CD4-positive, alpha-beta T cell treated with Interleukin-10 for 1 hour (primary cell): ENCODE measurements at regions not wholly inside any gene's neighbourhood (a gene's known extent, or its start where the extent isn't known, plus 50 kb on each side); places are given as distances from the start of the nearest gene placed in this dataset.
"Not testable (repeated sequence)": the region's sequence is repeated elsewhere in the genome, so short reads cannot be mapped to it uniquely, and the experiment has no call there.

Source experiments
- DNase-seq: peaks from one replicate; pipeline ENCODE4 v3.0.0-alpha.2; 2020

- DNase-seq = no peak
Measured at GRCh38 chr18:78856569-78857313, 122.9 kb upstream of the SALL3 start.

DNA sequence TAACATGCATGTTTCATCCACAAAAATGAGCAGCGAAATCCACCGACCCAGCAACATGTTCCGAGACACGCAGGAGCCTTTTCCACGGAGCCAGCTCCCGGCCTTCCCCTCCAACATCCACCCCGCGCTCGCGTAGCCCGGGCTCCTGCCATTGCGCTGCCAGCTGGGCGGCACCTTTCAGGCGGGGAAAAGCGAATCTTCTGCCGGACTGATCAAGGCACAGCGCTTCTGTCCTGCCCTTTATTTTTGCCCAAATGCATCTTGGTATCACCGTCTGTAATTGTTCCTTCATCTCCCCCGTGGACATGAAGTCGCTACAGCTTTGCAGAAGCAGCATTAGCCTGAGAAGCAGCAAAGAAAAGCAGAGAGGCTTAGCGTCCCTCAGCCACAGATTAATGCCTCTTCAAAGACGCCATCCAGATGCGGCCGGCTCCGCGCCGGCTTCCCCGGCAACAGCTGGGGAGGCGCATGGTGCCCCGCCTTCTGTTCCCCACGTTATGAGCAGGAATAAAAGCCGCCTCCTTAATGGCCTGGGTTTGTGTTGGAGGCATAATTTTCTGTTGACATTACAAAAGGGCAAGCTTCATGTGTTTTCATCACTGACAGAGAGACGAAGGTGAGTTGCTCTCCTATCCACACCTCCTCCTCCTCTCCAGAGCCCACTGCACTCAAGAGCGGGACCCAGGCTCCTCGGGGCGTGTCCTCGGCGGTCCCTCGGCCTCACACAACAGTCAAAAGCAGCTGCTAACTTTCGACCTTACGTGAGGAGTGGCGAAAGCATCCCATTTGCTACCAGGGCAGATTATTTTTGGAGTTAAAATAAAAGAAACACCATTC, 122.1 kb upstream of the SALL3 start:
- DNase-seq = no peak

GRCh38 chr18:78859686-78860085, 119.9 kb upstream of the SALL3 start:
- no peak for DNase-seq

DNA sequence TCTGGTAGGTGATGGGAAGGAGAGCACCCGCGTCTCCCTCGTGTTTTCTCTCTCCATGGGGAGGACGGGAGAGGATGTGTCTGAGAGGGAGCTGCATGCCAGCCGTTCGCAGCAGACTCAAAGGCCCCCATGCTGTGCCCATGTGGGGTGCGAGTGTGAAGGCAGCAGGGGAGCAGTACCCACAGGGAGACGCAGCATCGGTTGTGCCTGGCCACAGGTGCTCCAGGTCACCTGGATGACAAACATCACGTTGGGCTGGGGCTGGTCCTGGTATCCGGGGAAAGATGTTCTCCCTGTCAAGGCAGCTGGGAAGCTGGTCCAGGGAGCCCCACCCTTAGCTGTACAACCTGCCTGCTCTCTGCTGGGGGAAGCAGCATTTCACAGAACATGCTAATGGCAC, 119.5 kb upstream of the SALL3 start:
- no peak for DNase-seq

DNA sequence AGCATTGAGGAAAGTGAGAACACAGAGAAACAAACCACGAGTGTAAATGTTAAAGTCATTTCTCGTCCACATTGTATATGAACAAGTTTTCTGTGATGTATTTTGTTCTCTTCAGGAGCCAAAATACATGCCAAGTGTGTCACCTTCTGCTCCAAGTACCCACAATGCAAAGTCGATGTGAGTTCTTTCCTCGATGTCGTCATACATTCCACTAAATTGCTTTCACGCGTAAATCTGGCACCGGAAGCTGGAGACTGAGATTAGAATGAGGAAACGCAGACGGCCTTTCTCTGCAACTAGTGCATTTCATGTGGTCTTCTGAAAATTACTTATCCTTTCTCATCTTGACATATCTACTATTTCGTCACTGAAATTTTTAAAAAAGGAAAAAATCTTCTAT, 118.5 kb upstream of the SALL3 start:
- no peak for DNase-seq

- no peak for DNase-seq
Measured at GRCh38 chr18:78861706-78862105, 117.9 kb upstream of the SALL3 start.

DNA sequence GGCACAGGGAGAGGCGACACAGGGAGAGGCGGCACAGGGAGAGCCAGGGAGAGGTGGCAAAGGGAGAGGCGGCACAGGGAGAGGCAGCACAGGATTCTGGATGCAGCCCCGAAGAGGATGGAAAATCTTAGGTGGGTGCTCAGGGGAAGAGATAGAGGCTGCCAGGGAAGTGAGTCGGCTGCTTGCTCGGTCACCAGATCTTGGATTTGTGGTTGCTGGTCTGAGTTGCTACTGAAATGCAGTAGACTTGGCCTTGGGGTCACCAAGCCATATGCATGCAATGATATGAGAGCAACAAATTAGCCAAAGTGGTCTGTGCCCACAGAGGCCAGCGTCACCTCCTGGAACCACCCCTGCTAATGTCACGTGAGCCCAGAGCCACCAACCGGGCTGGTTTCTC, 117.2 kb upstream of the SALL3 start:
- no peak for DNase-seq

DNA sequence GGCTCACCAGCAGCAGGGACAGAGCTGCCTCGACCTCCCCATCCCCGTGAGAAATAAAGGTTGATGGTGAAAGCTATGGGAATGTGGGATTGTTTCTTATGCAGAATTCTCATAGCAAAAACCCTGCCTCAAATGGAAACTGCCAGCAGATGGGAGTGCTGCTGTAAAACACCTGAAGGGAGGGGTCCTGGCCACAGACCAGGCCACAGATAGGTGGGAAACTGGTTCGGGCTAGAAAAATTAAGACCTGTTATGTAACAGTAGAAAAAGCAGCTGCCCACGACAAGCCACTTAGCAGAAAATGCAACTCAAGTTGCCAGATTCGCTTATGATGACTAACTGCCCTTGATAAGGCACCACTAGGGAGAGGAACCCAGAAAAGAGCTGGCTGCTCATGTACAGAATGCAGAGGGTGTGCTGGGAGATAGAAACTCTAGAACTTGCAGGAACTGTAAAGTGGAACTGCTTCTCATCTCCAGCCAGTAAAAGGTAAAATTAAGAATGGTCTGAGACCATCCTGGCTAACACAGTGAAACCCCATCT, 114.5 kb upstream of the SALL3 start:
- no peak for DNase-seq

GRCh38 chr18:78865771-78866310, 113.8 kb upstream of the SALL3 start:
- no peak for DNase-seq

DNA sequence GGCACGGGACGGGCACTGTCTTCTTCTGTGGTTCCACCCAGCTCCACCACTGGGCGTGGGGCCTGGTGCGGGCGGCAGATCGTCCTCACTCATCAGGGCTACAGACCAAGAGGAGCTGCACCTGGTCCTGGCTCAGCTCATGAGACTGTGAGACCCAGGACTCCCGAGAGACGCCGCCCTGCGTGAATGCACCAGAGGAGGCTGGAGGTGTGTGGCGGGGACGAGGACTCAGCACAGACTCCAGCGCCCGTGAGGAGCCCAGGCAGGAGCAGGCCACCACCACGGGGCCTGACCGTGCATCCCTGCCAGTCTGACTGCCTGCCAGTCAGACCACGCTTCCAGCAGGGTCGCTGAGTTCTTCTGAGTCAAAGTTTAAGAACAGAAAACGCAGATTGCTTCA, 112.5 kb upstream of the SALL3 start:
- DNase-seq = no peak

DNA sequence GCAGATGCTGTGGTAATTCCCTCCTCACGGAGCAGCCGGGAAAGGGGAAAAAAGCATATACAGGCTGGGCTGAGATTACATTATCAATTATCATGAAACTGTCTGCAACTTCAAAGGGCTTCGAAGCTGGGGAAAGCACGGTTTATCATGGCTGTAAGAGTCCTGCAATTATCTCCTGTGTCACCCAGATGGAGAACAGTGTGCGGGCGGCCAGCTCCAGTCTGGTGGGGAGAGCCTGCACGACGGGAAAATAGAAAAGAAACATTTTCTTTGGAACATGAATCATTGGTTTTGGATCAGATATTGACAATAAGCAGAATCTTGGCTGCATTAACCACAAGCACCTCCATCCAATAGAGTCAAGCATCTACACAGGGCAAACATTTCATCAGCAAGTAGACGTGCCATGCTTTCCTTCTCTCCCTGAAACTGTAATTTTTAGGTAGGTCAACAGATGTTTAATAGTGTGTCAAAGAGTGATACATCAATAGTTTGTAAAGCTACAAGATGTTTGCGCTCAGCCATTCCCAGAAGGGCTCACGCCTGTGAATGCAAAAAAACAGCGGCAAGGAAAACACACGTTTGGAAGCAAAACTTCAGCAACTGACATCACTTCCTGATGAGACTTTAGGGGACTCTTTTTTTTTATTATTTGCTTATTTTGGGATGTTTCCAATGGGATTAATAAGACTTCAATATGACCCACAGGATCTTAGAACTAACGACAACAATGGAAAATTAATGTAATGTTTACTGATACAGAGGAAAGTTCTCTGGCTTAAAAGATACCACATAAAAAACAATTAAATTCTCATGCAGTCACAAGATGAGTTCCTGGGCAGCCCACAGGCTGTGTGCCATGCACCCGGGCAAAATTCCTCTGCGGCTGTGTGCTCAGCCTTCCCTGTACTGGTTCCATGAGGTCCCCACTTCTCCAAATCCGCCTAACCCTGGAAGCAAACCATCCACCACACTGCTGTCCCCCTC, 111.0 kb upstream of the SALL3 start:
- DNase-seq = no peak

DNA sequence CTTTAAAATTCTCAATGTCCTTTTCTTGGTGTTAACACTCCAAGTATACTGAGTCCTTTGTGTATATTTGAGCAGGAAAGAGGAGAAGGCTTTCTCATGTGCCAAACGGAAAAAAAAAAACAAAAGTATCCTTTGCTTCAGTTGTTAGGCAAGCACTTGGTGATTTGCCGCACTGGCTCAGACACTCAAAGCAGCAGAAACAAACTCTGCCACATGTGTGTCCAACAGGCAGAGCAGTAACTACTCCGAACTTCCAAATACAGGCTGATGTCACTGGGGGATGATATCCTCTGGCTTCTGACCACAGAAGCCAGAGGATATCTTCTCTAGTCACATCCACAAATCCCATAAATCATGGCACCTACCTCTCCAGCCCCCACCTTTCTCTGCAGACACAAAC, 108.0 kb upstream of the SALL3 start:
- no peak for DNase-seq

GRCh38 chr18:78873926-78874500, 105.6 kb upstream of the SALL3 start:
- no peak for DNase-seq

DNA sequence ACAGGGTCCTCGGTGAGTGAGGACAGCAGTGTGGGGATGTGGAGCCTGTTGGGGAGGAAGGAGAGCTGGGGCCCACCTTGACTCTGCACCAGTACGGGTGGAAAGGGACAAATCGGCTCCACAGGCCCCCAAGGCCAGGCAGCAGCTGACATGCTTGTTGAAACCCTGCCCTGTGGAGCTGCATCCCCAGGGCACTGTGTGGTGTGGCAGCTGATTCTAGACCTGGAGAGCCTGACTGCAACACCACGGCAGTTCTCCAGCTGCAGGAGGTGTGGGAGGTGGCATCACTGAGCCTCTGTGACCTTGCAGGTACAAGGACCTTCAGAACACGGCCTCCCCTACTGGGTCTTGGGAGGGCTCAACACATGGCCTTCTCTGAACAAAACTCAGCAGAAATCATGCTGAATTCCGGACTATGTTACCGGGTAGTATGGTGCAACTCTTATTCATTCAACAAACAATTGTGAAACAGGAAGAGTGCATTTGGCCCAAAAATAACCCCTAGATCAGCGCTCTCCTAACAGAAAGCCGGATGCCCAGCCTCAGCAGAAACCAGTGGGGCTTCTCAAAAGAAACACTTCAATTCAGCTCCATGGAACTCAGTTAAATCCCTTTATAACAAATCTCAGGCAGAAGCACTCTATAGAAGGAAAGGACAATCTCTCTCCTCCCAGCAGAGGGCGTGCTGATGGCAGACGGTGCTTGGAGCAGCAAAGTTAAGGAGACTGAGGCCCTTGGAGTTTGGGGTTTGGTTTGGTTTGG, 104.4 kb upstream of the SALL3 start:
- peak; percentile 31 for DNase-seq

DNA sequence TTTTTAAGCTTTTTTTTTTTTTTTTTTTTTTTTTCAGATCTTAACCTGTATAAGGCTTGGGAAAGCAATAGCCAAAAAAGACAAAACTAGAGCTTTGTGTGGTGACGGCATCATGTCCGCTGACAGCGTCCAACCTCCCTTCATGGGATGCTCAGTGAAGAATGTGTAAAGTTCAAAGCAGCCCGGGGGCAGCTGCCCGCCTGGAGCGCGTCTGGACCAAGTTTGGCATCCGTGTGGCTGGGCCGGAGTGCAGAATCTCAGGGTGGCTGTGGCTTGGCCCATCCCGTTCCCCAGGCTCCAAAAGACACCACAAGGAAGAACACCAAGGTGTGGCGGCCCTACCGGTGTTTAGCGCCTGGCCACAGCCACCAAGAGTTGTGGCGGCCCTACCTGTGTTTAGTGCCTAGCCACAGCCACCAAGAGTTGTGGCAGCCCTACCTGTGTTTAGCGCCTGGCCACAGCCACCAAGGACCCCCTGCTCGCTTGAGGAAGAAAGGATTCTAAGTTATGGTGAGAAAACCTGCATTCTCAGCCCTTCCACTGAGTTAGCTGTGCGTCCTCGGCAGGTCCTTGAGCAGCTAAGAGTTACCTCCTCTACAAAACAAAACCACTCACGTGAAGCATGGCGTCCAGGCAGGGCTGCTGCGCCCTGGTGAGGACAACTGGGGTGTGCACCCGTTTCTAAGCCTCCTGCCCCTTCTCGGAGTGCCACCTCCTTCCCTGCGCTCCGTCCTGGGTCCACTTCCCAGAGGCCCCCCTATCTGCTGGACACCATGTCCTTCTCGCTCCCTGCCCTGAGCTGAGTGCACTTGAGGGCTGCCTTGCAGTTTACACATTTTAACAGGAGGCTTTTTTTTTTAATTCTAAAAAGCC, 103.6 kb upstream of the SALL3 start:
- no peak for DNase-seq

- no peak for DNase-seq
Measured at GRCh38 chr18:78876868-78877267, 102.8 kb upstream of the SALL3 start.

GRCh38 chr18:78878335-78878734, 101.3 kb upstream of the SALL3 start:
- DNase-seq = no peak

- DNase-seq = not testable (repeated sequence)
Measured at GRCh38 chr18:78879072-78879883, 100.3 kb upstream of the SALL3 start.

GRCh38 chr18:78882585-78882984, 97.0 kb upstream of the SALL3 start:
- DNase-seq = no peak
